Stimulated activated CD8-positive, alpha-beta memory T cell treated with anti-CD3 and anti-CD28 coated beads, Interleukin-15, amount 100 ng/mL, for 4 hours (primary cell): ENCODE measurements at regions not wholly inside any gene's neighbourhood (a gene's known extent, or its start where the extent isn't known, plus 50 kb on each side); places are given as distances from the start of the nearest gene placed in this dataset.
"Not testable (repeated sequence)": the region's sequence is repeated elsewhere in the genome, so short reads cannot be mapped to it uniquely, and the experiment has no call there.

Source experiments
- DNase-seq, 2 donors: peaks; one replicate each; pipeline ENCODE4 v3.0.0-alpha.2; 2020; ENCODE audit warnings: low read depth in 2 of 2

DNA sequence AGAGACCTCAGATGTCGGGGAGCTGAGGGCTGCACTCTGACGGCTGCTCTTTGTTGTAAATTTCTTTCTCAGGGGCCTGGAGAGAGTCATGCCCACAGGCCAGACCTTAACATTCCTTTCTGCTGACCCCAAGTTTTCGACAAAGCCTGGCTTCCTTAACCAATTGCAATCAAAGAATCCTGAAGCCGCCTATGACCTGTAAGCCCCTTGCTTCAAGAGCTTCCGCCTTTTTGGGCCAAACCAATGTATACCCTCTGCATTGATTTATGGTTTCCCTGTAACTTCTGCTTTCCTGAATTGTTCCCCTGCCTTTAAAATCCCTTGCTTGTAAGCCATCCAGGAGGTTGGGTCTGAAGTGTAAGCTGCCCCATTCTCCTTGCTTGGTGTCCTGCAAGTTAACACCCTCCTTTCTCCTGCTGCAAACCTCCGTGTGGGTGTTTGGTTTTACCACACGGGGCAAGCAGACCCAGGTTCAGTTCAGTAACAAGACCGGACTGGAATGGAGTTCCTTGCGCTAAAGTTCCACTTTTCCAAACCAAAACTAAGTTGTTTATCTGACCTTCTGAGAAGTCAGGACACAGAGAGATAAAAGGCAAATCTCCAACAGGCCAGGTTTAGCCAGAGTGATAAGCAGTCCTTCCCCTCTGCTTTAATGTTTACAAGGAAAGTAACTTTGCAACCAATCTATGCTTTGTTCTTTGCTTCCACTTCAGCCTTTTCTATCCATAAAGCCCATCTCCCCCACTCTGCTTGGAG lies 141.6 kb downstream of the KCNJ12 start:
- no peak for DNase-seq

DNA sequence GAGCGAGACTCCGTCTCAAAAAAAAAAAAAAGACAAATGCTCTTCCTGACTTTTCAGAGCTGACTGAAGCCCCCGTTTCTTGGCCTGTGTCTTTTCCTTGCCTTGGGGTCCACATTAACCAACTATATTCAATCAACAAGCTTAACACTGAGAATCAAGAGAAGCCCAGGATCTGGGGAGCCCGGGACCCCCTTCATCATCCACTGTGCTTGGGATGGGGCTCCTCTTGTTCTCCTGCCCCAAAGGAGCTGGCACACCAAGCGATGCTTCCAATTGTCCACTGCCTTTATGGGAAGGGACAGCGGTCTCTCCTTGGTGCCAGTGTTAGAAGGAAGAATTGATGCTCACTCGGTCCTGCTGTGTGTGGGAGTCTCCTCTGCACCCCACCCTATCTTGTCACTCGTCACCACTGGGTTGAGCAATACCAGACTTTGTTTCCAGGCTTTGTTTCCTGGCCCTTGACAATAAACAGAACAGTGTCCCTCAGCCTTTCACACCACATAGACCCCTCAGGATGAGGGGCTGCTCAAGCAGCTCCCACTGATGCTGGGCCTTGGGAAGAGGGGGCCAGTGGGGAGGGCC lies 146.7 kb downstream of the KCNJ12 start:
- DNase-seq, result no peak

DNA sequence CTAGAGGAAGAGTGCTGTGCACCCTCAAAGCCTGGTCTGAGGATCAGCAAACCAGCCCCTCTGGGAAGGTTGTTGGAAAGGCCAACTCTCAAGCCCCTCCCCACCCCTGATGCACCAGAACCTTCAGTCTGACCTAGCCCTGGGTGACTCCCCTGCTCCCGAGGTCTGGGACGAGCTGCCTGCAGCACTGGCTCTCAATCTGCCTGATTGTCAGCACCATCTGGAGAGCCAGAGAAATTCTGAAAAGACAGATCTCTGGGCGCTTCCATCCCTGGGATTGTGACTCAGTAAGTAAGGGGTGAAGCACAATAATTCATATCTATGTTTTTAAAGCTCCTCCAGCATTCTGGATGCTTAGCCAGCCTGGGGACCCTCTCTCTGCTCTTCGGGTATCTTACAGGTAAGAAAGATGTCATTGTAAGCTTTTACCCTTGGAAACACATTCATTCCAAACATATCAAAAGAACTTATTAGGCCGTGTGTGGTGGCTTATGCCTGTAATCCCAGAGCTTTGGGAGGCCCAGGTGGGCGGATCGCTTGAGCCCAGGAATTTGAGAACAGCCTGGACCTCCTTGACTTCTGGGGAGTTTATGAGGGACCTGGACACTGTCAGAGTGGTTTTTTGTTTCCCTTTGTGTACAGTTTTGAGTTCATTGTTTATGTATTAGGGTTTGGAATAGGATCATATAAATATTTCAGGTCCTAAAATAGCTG lies 147.5 kb downstream of the KCNJ12 start:
- no peak for DNase-seq

DNA sequence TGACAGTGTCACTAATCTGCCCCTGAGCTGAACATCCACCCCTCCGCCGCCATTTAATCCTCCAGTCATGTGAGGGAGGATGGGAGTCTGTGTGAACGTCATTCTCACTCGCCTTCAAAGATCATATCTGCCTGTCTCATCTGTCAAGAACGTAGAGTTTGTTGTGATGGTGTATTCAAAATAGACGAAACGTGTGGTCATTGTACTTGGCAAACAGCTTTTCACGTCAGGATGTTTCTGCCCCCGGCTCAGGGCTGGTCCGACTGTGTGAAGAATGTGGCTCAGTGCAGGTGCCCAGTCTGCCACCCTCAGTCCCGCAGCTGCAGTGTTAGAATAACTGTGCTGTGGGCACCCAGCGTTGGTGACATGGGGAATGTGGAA lies 148.0 kb downstream of the KCNJ12 start:
- no peak for DNase-seq

DNA sequence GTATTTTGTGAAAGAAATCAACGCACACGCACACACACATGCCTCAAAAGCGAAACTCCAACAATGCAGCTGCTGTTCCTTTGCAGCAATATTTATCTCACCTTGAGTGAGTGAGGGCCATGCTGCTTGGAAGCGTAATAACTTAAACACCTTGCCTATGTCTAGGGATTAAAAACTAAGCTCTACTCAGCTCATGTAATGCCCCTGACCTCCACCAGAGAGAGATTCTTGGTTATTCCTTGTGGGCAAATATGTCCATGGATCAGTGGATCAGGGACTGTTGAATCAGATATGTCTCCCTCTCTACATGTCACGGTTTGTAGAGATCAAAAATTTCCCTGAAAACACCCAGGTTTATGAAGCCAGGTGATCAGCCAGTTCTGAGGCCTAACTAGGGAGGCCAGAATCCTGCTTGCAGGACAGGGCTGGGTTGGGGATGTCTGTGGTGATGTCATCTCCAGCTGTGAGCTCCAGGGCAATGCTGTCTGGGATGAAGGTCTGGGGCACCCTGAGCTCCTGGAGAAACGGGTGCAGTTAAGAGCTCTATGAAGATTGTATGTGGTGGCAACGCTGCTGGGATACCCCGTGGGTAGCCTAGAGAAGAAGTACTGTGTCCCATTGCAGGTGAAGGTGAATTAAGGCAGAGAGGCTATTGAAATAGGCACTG lies 149.4 kb downstream of the KCNJ12 start:
- DNase-seq, result no peak

DNA sequence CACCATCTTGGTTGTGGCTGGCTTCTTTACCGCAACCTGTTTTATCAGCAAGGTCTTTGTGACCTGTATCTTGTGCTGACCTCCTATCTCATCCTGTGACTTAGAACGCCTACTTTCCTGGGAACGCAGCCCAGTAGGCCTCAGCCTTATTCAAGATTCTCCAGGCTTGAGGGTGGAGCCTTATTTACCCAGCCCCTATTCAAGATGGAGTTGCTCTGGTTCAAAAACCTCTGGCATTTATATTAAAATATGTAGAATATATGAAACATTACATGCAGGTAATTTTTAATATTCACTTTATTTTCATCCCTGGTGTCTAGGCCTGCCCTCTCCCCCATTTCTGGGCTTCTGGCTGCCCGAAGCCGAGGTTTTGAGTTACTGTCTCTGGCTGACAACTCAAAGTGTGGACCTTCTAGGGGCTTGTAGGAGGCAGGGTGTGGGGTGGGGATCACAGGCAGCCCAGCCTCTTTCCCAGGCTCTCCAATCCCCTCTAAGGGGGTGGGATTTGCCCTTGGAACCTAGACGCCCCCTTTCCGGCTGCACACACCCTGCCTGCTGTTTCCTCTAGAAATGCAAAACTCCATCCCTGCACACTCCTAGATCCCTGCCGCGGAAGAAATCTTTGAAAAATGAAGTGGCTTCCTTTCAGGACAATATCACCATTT lies 152.0 kb downstream of the KCNJ12 start:
- DNase-seq, result no peak

DNA sequence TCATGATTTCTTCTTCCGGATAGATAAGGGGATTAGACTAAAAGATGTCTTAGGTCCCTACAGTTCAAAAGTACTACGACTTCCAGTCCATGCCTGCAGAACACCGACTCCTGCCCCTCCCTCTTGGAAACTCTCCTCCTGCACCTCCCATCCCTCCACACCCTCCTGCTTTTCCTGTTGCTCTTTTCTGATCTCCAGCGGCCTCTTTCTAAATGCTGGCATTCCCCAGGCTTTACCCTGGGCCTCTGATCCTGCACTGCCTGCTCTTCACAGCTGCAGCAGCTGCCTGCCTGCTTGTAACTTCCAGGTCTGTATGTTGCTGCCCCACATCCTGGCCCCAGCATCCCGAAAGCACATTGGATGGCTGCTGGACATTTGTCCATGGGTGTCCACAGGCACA lies 154.2 kb downstream of the KCNJ12 start:
- no peak for DNase-seq

DNA sequence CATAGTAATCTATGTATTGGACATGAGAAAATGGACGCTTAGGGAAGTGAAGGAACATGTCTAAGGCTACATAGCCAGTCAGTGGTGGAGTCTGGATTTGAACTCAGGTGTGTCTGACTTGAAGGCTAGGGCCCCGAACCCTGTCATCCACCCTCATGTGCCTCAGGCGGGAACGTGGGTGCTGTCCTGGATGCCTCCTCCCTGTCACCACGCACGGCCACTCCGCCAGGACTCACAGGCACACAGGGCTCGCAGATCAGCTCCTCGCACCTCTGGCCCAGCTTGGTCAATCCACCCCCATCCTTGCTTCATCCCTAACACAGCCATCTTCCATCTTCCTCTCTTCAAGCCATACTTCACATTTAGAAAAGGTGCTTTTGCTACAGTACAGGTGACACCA lies 154.7 kb downstream of the KCNJ12 start:
- no peak for DNase-seq

DNA sequence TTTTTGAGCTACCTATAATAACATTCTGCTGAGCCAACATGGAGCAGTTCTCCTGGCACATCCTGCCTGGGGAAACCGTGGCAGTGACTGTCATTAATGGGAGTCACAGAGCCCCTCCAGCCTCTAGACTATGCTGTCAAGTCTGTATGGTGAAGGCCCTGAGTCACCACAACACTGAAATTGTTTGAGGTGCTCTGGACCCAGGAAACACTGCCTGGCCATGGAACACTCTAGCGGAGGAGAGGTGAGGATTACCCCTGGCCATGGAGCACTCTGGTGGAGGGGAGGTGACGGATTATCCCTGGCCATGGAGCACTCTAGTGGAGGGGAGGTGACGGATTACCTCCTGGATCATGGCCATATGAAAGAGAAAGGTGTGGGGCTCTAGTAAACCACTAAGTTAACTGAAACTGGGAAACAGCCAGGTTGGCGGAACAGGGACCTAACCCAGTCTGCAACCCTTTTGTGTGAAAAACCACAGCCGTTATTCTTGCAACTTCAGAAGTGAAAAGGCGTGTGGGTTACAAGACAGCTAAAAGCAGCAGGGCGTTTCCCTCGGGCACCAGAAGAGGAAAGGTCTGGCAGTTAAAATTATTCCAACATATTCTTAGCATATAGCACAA lies 156.7 kb downstream of the KCNJ12 start:
- DNase-seq, result no peak

DNA sequence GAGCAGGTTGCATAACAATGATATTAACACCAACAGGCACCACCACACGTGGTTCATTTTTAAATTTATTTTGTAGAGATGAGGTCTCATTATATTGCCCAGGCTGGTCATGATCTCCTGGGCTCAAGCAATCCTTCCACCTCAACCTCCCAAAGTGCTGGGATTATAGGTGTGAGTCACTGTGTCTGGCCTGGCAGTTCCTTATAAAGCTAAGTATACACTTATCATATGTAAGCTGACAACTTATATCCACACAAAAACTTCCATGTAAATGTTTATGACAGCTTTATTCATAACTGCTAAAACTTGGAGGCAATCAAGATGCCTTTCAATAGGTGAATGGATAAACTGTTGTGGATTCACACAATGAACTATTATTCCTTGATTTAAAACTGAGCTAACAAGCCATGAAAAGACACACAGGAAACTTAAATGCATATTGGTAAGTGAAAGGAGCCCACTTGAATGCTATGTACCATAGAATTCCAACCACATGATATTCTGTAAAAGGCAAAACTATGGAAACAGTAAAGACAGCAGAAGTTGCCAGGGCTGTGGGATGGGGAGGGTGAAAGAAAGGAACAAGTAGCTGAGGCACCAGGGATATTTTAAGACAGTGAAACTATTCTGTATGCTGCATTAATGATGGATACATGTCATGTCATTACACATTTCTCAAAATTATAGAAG lies 156.5 kb upstream of the KCNJ18 start:
- no peak for DNase-seq

DNA sequence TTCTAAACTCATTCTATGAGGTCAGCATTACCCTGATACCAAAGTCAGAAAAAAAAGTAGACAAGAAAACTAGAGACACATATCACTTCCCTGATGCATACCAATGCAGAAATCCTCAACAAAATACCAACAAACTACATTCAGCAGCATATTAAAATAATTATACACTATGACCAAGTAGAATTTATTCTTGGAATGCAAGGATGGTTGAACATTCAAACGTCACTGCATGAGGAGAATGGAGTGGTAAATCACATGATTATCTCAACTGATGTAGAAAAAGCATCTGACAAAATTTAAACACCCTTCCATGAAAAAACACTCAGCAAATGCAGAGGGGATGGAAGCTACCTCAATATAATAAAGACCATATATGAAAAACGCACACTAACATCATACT lies 155.0 kb upstream of the KCNJ18 start:
- DNase-seq, result no peak

DNA sequence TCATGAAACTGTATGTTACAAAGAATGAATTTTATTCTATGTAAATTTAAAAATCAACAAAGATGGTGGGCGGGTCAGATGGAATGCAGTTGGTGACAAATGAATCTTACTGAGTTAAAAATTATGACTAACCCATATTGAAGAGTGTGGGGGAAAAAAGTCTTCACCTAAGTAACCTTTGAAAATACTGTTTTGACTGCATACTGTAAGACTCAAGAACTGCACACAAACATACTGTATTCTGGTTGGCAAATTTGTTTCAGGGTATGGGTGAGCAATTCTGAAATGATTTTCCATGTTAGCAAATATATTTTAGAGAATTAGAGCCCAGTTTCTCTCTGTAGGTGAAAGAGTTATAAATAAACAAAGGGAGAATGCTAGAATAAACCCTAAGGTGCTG lies 153.7 kb upstream of the KCNJ18 start:
- DNase-seq, result no peak

DNA sequence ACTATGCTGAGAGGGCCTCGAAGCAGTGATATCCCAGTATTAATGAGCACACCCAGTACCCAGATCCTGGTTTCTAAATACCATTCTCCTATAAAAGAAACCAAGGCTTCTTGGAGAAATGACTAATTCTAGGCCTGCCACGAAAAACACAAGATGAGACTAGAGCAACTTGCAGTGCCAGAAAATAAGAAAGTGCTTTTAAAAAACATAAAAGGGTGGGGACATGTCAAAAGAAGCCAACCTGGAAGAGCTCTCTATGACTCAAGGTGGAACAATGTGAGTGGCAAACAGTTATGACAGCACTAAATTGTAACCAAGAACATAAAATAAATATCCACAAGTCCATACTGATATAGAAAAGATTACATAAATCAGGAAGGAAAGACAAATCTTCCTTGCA lies 153.2 kb upstream of the KCNJ18 start:
- no peak for DNase-seq

DNA sequence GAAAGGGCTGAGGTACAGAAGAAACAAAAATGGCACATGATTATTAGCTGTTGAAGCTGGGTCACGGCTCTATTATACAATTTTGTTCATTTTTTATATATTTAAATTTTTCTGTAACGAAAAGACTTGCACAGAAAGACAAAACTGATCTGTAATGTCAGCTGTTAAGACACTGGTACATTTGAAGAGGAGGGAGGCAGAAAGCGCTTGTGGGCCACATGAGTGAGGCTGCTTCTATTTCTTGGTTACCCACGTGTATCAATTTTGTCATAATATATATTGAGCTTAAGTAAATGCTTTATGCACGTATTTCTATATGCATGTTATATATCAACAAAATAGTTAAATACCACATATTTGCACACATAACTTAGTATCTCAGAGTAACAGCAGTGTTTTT lies 151.8 kb upstream of the KCNJ18 start:
- no peak for DNase-seq

DNA sequence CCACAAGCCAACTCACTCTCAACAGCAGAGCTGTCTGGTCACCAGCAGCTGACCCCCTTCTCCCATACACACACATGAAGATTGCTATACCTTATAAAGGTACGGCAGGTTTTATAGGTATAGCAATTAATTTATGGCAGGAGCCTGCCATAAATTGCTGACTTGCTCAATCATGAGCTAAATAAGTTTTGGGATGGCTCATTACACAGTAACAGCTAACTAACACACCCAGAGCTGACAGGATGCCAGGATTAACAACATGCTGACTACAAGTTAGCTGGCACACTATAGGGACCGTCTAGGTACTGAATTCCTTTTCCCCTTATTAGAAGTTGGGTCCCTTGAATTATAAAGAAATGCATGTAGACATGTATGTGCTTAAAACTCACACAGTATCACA lies 150.3 kb upstream of the KCNJ18 start:
- DNase-seq, result no peak

DNA sequence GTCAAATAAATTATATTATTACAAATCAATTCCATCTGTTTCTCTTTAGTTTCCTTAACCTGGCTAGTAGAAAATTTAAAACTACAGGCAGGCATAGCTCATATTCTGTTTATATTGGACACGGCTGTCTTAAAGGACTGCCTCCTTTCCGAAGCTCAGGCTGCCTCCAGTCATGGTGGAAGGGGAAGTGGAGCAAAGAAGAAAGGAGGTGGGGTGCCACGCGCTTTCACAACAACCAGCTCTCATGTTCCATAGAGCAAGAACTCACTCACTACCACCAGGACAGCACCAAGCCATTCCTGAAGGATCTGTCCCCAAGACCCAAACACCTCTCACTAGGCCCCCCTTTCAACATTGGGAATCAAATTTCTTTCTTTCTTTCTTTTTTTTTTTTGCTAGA lies 149.3 kb upstream of the KCNJ18 start:
- DNase-seq, result no peak

DNA sequence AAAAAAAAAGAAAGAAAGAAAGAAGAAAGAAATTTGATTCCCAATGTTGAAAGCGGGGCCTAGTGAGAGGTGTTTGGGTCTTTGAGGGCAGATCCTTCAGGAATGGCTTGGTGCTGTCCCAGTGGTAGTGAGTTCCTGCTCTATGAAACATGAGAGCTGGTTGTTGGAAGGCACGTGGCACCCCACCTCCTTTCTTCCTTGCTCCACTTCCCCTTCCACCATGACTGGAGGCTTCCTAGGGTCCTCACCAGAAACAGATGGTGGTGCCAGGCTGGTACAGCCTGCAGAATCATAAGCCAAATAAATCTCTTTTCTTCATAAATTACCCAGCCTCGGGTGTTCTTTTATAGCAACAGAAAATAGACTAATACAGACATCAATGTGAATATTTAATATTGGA lies 147.3 kb upstream of the KCNJ18 start:
- DNase-seq, result no peak

DNA sequence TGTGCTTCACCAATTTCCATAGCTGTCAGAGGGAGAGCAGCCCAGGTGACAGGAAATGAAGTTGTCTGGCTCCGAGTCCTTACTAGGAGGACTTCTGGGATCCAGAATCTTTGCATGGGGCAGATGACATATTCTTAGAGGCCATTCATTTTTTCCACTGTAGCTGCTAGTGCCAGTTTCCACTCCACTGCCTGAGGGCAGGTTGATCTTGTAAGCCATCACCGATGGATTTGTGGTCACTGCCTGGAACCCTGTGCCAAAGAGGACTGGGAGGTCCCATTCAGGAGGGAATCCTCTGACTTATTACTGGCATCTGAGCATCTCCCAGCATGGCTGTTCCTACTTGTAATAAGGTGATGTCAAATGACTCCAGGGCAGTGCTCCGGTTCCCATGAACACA lies 144.1 kb upstream of the KCNJ18 start:
- no peak for DNase-seq

DNA sequence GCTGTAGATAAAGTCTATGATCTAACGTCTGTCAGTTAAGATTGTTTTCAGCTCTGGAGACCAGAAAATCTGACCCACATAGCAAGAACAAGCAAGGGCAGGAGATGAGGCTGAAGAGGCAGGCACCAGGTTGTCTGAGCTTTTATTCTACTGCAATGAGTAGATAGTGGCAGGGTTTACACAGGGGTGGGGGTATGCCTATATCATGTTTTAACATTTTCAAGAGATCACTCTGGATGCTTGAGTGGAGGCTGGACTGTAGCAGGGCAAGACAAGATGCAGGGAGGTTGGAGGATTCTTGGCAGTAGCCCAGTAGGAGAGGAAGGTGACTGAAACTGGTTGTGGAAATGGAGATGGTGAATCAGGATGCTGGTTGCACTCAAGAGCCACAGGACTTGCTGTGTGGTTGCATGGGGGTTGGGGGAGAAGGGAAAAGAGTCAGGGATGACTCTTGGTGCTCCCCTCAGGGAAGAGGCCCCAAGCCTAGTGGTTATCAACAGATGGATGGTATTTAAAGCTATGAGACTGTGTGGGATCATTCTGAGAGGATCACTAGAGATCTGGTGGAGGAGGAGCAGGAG lies 143.1 kb upstream of the KCNJ18 start:
- DNase-seq, result no peak

DNA sequence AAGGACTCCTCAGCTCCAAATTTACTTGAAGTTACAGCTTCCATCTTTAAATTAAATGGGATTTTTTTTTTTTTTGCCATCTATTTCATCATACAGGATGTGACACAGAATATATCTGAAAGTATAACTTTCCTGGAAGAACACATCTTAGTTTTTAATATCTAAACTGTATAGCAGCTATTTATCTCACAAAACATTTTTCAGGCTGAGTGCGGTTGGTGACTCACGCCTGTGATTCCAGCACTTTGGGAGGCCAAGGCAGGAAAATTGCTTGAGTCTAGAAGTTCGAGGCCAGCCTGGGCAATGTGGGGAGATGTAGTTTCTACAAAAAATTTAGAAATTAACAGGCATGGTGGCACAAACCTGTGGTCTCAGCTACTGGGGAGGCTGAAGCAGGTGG lies 142.3 kb upstream of the KCNJ18 start:
- not testable (repeated sequence) for DNase-seq
